ENCODE measurements at regions not wholly inside any gene's neighbourhood (a gene's known extent, or its start where the extent isn't known, plus 50 kb on each side); places are given as distances from the start of the nearest gene placed in this dataset.
"Not testable (repeated sequence)": the region's sequence is repeated elsewhere in the genome, so short reads cannot be mapped to it uniquely, and the experiment has no call there.

GRCh38 chr1:149665033-149665432, 81.4 kb downstream of the PPIAL4C start:
- TF ChIP-seq, protein P1, sequence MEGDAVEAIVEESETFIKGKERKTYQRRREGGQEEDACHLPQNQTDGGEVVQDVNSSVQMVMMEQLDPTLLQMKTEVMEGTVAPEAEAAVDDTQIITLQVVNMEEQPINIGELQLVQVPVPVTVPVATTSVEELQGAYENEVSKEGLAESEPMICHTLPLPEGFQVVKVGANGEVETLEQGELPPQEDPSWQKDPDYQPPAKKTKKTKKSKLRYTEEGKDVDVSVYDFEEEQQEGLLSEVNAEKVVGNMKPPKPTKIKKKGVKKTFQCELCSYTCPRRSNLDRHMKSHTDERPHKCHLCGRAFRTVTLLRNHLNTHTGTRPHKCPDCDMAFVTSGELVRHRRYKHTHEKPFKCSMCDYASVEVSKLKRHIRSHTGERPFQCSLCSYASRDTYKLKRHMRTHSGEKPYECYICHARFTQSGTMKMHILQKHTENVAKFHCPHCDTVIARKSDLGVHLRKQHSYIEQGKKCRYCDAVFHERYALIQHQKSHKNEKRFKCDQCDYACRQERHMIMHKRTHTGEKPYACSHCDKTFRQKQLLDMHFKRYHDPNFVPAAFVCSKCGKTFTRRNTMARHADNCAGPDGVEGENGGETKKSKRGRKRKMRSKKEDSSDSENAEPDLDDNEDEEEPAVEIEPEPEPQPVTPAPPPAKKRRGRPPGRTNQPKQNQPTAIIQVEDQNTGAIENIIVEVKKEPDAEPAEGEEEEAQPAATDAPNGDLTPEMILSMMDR (IDR thresholded peaks at IDR 0.05), result not testable (repeated sequence)
- TF ChIP-seq POLR2A (IDR thresholded peaks at IDR 0.05), result not testable (repeated sequence)
